ENCODE measurements at regions not wholly inside any gene's neighbourhood (a gene's known extent, or its start where the extent isn't known, plus 50 kb on each side); places are given as distances from the start of the nearest gene placed in this dataset.

DNA sequence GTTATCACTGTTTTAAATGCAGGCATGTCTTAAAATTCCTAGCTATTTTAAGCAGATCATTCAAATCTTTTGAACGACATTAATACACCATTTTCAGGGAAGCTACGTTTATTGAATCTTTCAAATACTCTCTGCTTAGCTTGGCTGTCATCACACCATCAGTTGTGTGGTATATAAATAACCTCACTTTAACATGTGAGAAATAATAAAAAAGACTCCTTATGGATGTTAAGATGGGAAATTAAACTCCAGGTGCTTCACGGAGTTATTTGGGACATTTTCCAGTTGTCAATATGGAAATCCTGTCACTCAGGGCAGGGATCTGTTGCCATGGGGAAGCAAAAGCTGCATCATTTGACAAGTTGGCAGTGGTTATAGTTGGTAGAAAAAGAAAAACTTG, 649.2 kb upstream of the CDH2 start:
- Histone ChIP-seq H3K9me3 (peaks cover 33% of the 10 kb centered on the region), H3K4me1 (ENCODE audit: low read depth) (no peaks in the 10 kb centered on the region), H3K4me3 (no peak overlapping the region), H3K36me3 (ENCODE audit: low read depth) (no peaks in the 10 kb centered on the region)
- TF ChIP-seq, protein P1, sequence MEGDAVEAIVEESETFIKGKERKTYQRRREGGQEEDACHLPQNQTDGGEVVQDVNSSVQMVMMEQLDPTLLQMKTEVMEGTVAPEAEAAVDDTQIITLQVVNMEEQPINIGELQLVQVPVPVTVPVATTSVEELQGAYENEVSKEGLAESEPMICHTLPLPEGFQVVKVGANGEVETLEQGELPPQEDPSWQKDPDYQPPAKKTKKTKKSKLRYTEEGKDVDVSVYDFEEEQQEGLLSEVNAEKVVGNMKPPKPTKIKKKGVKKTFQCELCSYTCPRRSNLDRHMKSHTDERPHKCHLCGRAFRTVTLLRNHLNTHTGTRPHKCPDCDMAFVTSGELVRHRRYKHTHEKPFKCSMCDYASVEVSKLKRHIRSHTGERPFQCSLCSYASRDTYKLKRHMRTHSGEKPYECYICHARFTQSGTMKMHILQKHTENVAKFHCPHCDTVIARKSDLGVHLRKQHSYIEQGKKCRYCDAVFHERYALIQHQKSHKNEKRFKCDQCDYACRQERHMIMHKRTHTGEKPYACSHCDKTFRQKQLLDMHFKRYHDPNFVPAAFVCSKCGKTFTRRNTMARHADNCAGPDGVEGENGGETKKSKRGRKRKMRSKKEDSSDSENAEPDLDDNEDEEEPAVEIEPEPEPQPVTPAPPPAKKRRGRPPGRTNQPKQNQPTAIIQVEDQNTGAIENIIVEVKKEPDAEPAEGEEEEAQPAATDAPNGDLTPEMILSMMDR (IDR thresholded peaks at IDR 0.05) = no peak
- ATAC-seq (no peak), DNase-seq (no peak)
- intact Hi-C loops (cut with DNase I, micrococcal nuclease) = no loop called here

DNA sequence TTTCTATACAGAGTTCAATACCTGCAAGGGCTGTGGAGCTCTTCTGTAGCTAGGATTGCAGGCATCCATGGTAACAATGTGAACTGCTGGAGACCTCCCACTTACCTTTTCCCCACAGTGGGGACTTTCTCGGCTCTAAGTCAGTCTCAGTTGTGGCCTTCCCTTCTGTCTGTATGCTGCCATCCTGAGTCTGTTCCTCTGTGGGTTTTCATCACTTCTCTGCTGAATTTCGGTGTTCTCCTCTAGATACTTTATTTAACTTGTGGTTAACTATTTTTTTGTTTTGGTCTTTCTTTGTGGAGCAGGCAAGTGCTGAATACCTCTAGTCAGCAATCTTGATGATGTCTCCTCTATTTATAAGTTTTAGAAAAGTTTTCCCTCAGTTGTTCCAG, 647.2 kb upstream of the CDH2 start:
- no peak for ATAC-seq
- intact Hi-C loops (cut with DNase I, micrococcal nuclease) = no loop called here

DNA sequence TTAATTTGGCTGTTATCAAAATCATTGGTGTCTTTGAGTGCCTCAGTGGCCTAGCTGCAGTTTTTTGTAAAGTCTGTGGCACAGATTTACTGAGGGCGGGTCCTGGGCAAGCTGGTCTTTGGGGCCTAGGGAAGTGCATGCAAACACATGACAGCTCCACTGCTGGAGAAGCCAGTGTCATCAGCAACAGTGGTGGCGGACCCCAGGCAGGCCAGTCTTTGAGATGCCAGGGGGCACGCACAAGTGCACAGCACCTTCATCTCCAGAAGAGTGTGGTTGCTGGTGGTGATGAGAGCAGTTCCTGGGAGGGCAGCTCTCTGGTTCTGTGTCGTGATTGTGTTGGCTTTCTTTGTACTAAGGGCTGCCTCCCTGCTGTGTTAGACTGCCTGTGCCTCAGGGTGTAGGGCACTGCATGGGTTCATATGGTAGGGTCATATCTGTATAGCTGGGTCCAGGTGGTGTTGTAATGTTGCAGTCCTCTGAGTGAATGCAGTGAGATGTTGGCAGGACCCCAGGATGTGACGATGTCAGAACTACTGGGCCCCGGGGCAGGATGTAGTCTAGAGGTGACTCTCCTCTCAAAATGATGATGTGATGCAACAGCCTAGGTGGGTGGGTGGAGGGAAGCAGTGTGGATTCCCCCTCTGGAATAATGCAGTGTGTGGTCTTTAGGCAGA, 646.7 kb upstream of the CDH2 start:
- Histone ChIP-seq H3K4me1 (ENCODE audit: low read depth) (no peaks in the 10 kb centered on the region), H3K4me3 (no peak overlapping the region), H3K36me3 (ENCODE audit: low read depth) (no peaks in the 10 kb centered on the region), H3K9me3 (peaks cover 23% of the 10 kb centered on the region)
- TF ChIP-seq, protein P1 (IDR thresholded peaks at IDR 0.05) = no peak
- ATAC-seq (no peak), DNase-seq (no peak)
- intact Hi-C loops (cut with DNase I, micrococcal nuclease) = no loop called here

More for the DNA sequence above, 647.2 kb upstream of the CDH2 start:
- peaks cover 25% of the 10 kb centered on the region for H3K9me3 ChIP-seq
- no peak overlapping the region for H3K4me3 ChIP-seq
- no peaks in the 10 kb centered on the region for H3K36me3 ChIP-seq (ENCODE audit: low read depth)
- DNase-seq = no peak
- no peaks in the 10 kb centered on the region for H3K4me1 ChIP-seq (ENCODE audit: low read depth)
- TF ChIP-seq, protein P1 (IDR thresholded peaks at IDR 0.05) = no peak

DNA sequence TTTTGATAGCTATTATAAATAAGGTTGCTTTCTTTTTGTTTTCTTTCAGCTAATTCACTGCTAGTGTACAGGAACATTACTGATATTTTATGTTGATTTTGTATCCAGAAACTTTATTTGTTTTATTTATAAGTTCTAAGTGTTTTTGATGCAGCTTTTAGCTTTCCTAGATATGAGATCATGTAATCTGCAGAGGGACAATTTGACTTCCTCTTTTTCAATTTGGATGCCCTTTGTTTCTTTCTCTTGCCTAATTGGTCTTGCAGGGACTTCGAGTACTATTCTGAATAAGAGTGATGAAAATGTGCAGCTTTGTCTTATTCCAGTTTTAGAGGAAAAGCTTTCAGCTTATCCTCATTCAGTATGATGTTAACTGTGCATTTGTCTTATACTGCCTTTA, 643.4 kb upstream of the CDH2 start:
- peaks cover 23% of the 10 kb centered on the region for H3K9me3 ChIP-seq
- no peak overlapping the region for H3K4me3 ChIP-seq
- H3K36me3 ChIP-seq (ENCODE audit: low read depth) = no peaks in the 10 kb centered on the region
- ATAC-seq = no peak
- H3K4me1 ChIP-seq (ENCODE audit: low read depth) = no peaks in the 10 kb centered on the region
- no peak for DNase-seq
- intact Hi-C loops (cut with DNase I, micrococcal nuclease) = no loop called here
- TF ChIP-seq, protein P1 (IDR thresholded peaks at IDR 0.05) = no peak

GRCh38 chr18:28816155-28816554, 639.2 kb upstream of the CDH2 start:
- Histone ChIP-seq H3K4me3 (no peak overlapping the region), H3K4me1 (ENCODE audit: low read depth) (no peaks in the 10 kb centered on the region), H3K36me3 (ENCODE audit: low read depth) (no peaks in the 10 kb centered on the region), H3K9me3 (peaks cover 13% of the 10 kb centered on the region)
- ATAC-seq (no peak), DNase-seq (no peak)
- intact Hi-C loops (cut with DNase I, micrococcal nuclease) = no loop called here
- TF ChIP-seq, protein P1 (IDR thresholded peaks at IDR 0.05) = no peak

- Histone ChIP-seq H3K36me3 (ENCODE audit: low read depth) (no peaks in the 10 kb centered on the region), H3K9me3 (peaks cover 20% of the 10 kb centered on the region), H3K4me3 (no peak overlapping the region), H3K4me1 (ENCODE audit: low read depth) (no peaks in the 10 kb centered on the region)
- TF ChIP-seq, protein P1 (IDR thresholded peaks at IDR 0.05) = no peak
- intact Hi-C loops (cut with DNase I, micrococcal nuclease) = no loop called here
- ATAC-seq (no peak), DNase-seq (no peak)
Measured at GRCh38 chr18:28814365-28814764, 637.4 kb upstream of the CDH2 start.

All from mucosa of descending colon (tissue), 3 donors.